ENCODE measurements at regions not wholly inside any gene's neighbourhood (a gene's known extent, or its start where the extent isn't known, plus 50 kb on each side); places are given as distances from the start of the nearest gene placed in this dataset.
A peak's percentile ranks its signal among the peaks of the same experiment; 100 is the strongest.
"Not testable (repeated sequence)": the region's sequence is repeated elsewhere in the genome, so short reads cannot be mapped to it uniquely, and the experiment has no call there.

DNA sequence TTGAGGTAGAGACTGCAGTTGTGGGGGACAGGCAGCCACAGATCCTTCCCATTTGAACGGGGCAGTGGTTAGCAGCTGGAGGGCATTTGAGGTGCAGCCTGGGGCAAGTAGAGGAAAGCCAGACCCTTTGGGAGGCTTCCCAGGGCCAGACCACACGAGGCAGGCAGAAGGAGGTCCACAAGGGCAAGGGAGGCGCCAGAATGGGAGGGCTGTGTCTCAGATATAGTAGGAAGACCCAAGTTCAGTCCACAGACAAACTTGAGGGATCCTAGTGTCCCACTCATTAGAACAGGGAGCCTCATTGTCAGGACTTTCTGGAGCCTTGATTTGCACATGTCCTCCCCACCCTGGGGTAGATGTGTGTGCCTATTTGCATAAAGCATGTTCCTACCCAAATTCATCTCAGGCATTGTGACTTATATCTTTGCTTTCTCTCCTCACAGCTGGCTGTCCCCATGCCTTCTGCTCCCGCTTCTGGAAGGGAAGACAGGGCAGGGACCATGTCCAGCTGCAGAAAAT lies 166.0 kb downstream of the VEGFA start:
- no peak for DNase-seq (ENCODE audit: low read depth in 2 of 2)

DNA sequence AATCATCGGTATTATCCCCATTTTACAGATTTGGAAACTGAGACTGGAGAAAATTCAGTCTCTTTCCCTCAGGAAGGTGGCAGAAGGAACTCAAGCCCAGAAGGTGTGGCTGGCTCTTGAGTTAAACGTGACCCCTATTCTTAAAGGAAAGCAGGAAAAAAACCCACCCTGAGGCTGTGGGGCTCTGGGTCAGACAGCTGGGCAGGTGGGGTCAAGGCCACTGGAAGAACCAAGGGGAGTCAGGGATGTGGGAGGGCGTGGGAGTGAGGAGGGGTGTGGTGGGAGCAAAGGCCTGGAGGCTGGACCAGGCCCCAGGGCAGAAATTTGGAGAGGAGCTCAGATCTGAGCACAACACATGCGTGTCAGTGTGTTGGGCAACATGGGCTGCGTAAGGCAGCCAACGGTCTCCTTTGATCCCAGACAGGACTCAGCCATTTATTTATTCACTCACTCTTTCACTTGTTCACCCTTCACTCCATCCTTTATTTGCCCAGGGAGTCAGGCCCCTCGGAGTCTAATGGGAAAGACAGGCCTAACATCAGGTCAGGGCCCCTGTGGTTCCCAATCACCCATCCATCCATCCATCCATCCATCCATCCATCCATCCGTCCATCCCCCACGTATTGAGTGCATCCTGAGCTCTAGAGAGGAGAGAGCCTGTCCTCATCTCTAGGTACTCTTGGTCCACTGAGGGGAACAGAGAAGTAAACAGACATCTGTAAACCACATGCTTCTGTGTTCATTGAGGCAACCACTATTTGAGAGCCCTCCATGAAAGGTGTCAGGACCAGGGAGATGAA lies 165.0 kb downstream of the VEGFA start:
- no peak for DNase-seq (ENCODE audit: low read depth in 2 of 2)

DNA sequence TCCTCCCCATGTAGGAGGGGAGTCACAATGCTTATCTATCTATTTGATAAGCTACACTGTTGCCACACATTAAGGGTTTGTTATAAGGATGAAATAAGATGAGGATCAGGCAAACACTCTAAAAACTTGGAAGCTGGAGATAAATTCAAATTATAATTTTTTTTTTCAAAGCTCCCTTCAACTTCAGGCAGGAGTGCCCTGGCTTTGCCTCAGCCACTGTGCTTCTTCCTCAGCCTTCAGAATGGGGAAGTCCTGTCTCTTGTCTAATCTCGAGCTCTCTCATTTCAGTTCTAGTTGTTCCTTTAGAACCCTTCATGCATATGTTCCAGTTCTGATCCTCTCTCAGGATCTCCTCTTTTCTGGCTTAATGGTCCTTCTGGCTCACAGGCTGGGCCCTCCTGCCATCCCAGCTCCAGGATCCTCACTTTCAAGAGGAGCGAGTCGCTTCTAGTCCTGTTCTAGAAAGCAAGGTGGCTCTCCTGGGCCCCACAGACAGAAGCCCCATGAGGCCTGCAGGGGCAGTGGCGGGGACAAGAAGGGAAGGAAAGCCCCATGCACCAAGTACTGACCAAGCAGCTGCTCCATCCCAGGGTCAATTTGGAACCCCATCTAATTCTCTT lies 164.3 kb downstream of the VEGFA start:
- DNase-seq (ENCODE audit: low read depth in 2 of 2), result no peak

DNA sequence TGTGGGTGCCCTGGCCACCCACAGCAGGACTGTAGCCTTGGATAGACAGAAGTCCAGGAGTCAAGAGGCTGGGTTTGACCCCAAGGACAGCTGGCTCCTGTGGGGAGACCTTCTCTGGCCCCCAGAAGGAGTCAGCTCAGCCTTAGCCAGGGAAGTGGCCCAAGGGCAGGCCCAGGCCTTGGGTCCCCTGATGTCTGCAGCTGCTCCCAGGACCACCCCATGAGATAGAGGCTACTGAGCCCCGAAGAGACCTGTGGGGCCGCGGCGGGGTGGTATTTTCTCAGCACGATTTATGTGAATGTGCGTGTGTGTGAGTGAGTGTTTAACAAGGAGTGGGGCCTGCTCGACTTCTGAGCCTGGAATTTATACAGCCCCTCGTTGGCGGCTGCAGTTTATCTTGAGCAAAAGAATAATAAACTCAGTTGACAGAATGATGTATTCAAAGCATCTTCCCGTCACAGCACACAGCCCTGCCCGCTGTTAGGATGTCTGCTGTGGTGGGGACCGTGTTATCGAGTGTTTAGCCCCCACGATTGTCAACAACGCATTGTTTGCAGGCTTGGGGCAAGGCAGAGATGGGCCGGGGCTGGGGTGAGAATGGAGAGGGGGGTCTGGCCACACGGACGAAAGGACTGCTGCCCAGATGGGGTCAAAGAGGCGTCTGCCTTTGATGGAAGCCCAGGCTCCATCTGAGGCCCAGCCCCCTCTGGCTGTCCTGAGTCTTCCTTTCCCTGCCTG lies 163.3 kb downstream of the VEGFA start:
- DNase-seq (ENCODE audit: low read depth in 2 of 2), result no peak

DNA sequence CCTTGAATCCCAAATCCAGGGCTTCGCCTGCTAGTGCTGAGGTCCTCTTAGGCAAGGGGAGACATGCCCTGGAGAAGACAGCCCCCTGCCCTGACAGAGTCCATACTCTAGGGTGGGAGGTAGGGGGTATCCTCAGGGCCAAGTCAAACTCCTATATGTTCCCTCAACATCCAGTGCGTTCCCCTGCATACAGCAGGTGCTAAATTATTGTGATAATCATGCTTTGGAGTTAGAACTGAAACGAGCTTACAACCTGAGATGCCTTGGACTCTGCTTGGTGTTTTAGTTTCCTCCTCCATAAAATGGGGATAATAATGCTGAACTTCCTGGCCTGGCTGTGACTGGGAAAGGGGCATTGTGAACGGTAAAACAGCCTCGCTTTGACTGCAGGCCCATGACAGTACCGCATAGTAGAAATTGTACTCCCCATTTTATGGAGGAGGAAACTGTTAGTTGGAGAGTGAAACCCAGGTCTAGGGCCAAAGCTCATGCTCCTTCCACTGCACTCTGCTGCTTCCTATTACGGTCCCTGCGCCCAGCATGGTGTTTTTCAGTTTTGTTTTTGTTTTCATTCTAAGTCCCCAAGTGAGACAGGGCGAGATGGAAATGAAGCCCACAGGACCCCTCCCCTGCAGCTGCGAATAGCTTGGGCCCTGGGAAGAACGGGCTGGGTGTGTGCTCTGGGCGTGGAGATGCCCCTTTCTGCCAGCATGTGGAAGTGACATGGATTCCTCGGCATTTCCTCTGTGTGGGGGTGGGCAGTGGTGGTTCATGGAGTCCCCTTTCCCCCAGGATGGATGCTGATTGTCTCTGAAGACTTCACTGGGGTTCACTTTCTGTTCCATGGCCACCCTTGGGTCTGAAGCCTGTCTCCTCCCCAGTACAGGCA lies 162.5 kb downstream of the VEGFA start:
- no peak for DNase-seq (ENCODE audit: low read depth in 2 of 2)

DNA sequence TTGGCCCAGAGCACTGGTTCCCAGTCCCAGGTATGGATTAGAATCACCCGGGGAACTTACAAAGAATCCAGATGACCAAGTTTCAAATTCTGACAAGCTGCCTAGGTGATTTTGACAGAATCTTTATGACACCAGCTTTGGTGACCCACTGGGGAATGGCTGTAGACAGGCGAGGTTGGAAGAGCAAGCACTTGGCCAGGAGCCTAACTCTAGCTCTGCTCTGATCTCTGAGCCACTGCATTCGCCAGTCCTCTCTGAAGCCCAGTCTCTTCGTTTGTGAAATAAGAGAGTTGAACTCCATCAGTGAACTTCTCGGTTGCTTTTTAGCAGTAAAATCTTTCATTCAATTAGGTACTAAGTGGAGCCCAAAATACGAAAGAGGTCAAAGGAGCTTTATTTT lies 161.2 kb downstream of the VEGFA start:
- DNase-seq (ENCODE audit: low read depth in 2 of 2), result no peak

DNA sequence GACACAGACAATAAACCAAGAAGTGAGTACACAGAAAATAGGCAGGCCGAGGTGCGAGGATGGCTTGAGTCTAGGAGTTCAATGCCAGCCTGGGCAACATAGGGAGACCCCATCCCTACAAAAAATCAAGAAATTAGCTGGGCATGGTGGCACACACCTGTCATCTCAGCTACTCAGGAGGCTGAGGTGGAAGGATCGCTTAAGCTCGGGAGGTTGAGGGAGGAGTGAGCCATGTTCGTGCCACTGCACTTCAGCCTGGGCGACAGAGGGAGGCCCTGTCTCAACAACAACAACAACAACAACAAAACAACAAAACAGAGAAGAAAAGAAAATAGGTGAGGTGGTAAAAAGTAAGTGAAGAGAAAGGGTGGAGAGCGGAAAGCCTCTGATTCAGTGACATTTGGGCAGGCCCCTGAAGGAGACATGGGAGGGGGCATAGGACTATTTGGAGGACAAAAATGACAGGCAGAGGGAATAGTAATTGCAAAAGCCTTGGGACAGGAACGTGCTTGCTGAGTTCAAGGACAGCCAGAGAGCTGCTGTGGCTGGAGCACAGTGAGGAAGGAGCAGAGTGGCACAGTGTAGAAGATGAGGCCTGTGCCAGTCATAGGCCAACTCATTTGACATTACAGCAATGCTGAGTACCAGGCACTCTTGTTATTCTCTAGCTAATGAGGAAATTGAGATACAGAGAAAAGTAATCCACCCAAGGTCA lies 160.6 kb downstream of the VEGFA start:
- no peak for DNase-seq (ENCODE audit: low read depth in 2 of 2)

DNA sequence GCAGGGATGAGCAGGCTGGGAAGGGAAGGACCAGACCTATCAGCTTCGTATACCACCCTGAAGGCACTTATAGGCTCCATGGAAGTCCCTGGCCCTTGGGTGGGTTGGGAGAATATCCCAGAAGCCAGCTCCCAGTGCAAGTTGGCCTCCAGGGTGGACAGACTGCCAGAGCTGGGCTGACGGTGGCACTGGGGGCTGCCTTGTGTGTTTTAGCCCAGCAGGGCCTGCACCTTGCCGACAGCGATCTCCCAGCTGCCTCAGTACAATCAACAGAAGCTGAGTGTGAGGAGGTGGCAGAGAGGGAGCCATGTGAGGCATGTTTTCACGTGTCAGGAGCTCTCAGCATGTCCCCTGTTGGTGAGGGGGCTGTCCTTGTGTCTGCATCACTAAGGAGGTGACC lies 159.5 kb downstream of the VEGFA start:
- no peak for DNase-seq (ENCODE audit: low read depth in 2 of 2)

DNA sequence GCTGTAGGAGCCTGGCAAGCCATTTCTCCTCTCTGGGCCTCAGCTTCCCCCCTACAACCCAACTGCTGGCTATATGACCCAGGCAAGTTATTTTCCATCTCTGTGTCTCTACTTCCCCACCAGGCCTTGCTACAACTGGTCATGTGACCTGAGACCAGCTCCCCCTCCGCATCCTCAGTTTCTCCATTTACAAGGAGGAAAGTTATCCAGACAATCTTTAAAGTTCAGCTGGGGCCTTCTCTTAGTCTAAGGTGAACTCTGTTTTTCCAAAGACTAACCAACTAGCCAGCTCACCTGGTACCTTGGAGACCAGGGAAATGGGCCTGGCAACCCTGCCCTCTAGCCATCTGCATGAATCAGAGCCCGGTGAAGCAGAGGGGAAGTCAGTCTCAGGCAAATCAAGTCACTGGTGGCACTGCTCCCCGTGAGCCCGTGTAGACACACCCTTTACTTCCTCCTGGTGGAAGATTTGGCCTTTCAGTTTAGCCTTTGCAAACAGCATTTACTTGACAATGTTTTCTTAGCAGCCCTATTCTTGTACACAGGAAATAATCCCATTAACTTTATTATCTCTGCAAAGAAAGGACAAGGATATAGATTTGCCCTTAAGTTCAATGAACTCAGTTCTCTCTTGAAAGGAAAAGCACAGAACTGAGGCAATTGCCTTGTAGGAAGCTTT lies 157.7 kb downstream of the VEGFA start:
- no peak for DNase-seq (ENCODE audit: low read depth in 2 of 2)

DNA sequence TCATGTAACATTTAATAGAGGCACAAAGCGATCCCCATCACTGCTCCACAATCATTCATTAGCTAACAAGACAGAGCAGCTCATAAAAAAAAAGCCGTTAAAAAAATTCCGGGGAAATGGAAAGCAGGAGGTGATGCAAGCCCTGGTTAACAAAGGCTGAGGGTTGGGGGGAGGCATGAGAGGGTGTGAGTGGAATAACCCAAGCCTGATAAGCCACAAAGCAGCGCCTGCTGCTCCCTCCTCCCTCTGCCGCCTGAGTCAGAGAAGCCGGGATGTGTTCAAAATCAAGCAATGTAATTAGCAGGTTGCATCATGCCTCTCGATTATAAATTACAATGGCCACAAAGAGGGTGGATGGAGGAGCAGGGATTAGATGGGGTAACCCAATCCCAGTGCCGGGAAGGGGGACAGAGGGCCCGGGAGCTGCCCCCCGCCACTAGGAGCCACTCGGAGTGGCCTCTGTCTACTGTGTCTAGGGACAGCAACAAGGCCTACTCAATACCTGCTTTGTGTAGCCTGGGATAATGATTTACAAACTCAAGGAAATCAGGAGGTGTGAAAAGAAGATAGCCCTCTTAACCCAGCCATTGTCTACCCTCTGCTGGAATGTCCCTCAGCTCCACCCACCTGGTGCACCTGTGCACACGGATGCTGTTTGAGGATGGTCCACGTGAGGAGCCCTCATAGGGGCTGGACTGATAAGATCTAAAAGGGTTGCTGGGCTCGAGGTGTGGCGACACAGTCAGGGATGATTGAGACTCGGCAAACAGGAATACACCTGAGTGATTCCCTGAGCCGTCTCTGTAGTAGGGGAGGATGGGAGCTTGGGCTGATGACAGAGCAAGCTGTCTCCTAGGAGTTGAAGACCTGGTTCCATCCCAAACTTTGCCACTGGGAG lies 156.9 kb downstream of the VEGFA start:
- no peak for DNase-seq (ENCODE audit: low read depth in 2 of 2)

DNA sequence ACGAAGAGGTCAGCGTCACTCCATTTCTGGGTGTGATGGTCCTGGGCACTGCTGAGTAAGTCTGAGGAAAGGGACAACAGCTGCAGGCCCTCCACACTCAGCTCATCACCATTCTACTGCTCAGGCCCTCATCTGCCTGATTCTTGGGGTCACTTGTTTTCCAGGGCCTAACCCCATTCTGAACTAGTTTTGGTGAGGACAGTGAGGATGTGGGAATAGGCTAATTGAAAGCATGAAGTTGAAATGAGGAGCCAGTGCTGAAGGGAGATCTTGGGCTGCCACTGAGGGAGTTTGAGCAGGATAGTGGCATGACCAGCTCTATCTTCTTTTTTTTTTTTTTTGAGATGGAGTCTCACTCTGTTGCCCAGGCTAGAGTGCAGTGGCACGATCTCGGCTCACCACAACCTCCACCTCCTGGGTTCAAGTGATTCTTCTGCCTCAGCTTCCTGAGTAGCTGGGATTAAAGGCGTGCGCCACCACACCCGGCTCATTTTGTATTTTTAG lies 155.7 kb downstream of the VEGFA start:
- not testable (repeated sequence) for DNase-seq (ENCODE audit: low read depth in 2 of 2)

DNA sequence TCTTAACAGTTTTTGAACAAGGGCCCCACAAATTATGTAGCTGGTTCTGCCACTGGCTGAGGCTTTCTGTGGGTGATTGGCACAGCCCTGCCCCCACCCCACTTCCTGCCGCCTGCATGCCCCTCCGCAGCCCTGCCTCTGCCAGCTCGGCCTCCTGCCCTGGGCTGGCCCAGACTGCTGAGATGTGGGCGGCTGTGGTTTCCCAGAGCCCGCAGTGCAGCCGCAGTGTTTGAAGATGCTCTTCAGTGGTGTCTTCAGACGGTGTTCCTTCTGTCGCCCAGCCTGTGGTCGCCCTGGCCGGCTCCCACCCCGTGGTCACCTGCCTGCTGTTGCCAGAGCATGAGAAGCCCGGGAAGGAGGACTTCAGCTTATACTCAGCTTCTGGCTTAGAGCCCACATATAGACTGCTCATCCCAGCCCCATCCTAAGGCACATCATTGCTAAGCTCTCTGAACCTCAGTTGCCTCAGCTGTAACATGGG lies 154.3 kb downstream of the VEGFA start:
- DNase-seq (ENCODE audit: low read depth in 2 of 2), result peak; percentile 12 to 45

DNA sequence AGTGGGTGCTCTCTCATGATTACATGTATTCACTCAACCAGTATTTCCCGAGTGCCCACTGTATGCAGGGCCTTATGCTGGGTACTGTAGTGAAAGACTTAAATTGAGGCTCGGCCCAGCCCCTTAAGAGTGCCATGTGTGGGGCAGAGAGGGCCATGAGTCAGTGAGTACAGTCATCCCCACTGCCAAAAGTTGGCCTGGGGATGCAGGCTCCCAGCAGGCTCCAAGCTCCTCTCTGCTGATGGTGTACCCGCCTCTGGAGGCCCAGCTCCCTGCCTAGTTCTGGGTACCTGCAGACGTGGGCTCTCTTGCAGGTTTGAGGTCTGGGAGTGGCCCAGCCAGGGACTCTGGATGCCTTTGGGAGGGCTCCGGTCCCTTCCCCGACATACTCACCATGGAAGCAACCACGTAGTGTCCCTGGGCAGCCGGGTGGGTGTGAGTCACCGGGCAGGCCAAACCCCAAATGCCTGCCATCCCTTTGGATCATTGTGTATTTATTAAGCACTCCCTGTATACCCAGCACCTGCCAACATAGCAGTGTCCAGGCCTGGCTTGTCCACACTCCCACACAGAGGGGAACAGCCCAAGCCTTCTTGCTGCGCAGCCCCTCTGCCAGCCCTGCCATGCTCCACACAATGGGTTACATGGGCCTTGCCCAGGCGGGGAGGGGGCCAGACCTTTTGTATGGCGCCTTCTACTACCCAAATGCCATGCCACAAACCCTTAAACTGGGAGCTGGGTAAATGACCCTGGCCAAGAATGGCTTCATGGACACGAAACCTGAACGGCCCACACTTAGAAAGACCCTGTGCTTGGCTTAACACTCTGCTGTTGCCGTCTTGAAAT lies 153.6 kb downstream of the VEGFA start:
- DNase-seq (ENCODE audit: low read depth in 2 of 2), result no peak

DNA sequence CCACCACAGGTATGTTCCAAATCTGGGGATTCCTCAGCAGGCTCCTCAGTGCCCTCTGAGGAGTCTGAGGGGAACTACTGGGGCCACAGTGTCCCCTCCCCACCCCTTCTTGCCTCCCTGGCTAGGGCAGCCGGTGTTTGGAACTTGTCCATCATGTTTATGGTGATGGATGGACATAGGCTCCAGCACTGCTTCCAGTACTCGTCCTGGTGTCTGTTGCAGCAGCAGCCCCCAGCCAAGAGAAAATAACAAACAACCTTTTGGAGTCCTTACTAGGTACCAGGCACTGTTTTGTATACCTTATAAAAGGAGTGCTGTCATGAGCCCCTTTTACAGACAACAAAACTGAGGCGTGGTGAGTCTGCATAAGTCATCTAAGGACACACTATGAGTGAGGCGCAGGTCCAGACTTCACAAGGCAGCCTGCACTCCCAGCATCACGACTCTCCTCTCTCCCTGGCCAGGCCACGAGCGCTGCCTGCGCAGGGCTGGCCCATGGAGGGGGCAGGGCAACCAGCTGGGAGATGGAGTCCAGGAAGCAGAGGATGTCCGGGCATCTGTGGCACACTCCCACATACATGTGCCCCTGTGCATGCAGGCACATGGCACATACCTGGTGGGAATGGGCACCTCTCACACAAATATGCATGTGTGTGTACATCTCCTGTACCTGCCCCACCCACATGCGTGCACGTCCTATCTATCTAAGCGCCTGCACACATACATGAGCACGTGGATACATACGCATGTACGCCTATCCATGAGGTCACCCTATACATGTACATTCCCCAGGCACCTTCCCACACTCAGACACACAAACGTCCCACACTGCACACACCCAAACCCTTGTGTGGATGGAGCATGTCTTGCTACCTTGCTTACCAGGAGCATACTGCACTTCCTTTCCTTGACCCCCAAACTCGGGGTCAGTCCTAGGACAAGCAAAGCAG lies 152.7 kb downstream of the VEGFA start:
- no peak for DNase-seq (ENCODE audit: low read depth in 2 of 2)

DNA sequence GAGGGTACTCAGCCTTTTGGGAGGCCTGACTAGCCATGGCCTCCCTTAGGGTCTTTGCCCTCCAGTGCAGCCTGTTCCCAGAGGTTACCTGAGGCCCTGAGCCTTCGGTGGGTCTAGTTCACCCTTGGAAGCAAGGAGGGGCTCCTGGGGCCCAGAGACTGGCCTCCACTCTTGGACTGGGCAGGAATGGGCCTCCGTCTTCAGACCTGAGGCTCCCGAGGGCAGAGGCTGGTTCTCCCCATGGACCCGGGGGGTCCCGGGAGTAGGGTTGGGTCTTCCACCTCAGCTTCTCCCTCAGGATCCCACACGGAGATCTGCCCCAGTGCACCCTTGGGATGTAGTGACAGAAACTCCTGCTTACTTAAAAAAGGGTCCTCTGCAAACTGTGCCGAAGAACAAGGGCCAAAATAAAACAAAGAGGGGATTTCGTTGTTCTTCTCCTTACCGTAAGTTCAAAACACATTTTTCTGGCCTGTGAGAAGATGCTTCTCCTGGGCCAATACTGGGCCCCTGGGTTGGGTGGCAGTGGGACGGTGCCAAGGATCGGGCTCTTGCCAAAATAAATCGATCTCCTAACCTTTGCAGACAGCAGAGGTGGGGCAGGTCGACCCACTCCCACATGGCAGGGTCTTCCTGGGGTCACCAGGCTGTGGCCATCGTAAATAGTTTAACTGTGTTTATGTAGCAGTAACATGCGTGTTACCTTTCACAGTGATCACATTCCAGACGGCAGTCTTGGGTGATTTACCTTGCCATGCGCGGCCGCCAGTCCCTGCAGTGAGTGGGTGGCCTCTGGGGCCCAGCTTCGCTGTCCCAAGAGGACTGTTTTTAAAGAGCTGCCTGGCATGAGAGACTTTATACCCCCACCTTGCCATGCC lies 151.8 kb downstream of the VEGFA start:
- DNase-seq (ENCODE audit: low read depth in 2 of 2), result no peak

DNA sequence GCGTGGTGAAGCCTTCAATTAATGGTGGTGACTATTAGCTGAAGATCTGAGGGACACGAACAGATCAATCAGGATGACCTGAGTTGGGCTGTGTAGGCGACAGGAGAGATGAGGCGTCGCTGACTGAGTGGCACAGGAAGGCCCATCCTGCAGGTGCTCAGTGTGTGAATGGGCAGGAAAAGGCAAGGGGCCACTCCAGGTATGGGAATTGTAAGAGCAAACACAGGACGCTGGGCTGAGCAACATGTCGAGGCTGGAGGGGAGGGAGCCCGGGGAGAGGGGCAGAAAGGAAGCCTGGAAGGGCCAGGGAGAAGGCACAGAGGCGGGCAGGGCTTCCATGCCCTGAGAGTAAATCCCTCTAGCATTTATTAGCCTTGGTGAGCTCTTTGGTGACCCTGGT lies 151.0 kb downstream of the VEGFA start:
- no peak for DNase-seq (ENCODE audit: low read depth in 2 of 2)

Data from stimulated activated CD4-positive, alpha-beta T cell treated with anti-CD3 and anti-CD28 coated beads, Interleukin-12 subunit alpha, Interleukin-12 subunit beta, amount 100 ng/mL, for 24 hours (primary cell).